ENCODE measurements at regions not wholly inside any gene's neighbourhood (a gene's known extent, or its start where the extent isn't known, plus 50 kb on each side); places are given as distances from the start of the nearest gene placed in this dataset.

GRCh38 chr18:72444111-72444797 is 99.9 kb downstream of the CBLN2 start:
- H3K79me2 ChIP-seq (ENCODE audit: insufficient read depth, low read length): no peaks in the 10 kb centered on the region
- BruUV-seq (replicated peaks): no TSS peak
- H4K20me1 ChIP-seq (ENCODE audit: insufficient read depth, low read length): no peaks in the 10 kb centered on the region
- H3K27me3 ChIP-seq (ENCODE audit: control insufficient read depth in 1 of 2, insufficient read depth in 2 of 2, low read length in 2 of 2): no peaks in the 10 kb centered on the region
- ChIA-PET POLR2A (no interaction called here), CTCF (ENCODE audit: low intra/inter-chr PET ratio, low total read pairs) (no interaction called here)
- no peaks in the 10 kb centered on the region for H3K36me3 ChIP-seq (replicated peaks in 1 of 2; ENCODE audit: control insufficient read depth in 1 of 2, insufficient read depth in 2 of 2, low read length in 2 of 2)
- intact Hi-C loops (cut with micrococcal nuclease; ENCODE audit: unreplicated experiment) (no loop called here), in situ Hi-C loops (cut with HindIII; ENCODE audit: extremely low pct_ligation_motif_present, low pct_unique_long_range_greater_than_20kb) (no loop called here)
- H3K4me2 ChIP-seq (ENCODE audit: low read depth, low read length): no peak overlapping the region
- FAIRE-seq (no peak), DNase-seq (ENCODE audit: low spot score) (no peak), ATAC-seq (no peak)
- 24% methylated on average over 7 of the region's 7 CpGs for WGBS (ENCODE audit: low lambda C conversion rate)
- TF ChIP-seq SAFB2 (CRISPR knock-in tag; IDR thresholded peaks at IDR 0.05; ENCODE audit: borderline replicate concordance, low read depth) (no peak), NR0B2 (CRISPR knock-in tag; IDR thresholded peaks at IDR 0.05) (no peak), ZNF784 (CRISPR knock-in tag; IDR thresholded peaks at IDR 0.05; ENCODE audit: borderline replicate concordance) (no peak), SALL2 (CRISPR knock-in tag; IDR thresholded peaks at IDR 0.05) (no peak), MTERF4 (CRISPR knock-in tag; IDR thresholded peaks at IDR 0.05) (no peak), PAX8 (CRISPR knock-in tag; IDR thresholded peaks at IDR 0.05; ENCODE audit: borderline replicate concordance) (no peak), KDM5A (IDR thresholded peaks at IDR 0.05; ENCODE audit: borderline replicate concordance, low read length) (no peak), MYPOP (CRISPR knock-in tag; IDR thresholded peaks at IDR 0.05) (no peak), ELF4 (CRISPR knock-in tag; IDR thresholded peaks at IDR 0.05; ENCODE audit: borderline replicate concordance) (no peak), ZBTB21 (CRISPR knock-in tag; IDR thresholded peaks at IDR 0.05) (no peak), SRSF1 (optimal IDR thresholded peaks at IDR 0.05; ENCODE audit: low read depth, low read length) (no peak), SPEN (CRISPR knock-in tag; IDR thresholded peaks at IDR 0.05; ENCODE audit: low read depth) (no peak), NFE2L2 (IDR thresholded peaks at IDR 0.05; ENCODE audit: low read length) (no peak), TOE1 (CRISPR knock-in tag; IDR thresholded peaks at IDR 0.05) (no peak), RXRB (CRISPR knock-in tag; IDR thresholded peaks at IDR 0.05; ENCODE audit: borderline replicate concordance) (no peak), ZNF414 (CRISPR knock-in tag; IDR thresholded peaks at IDR 0.05) (no peak), ZNF672 (CRISPR knock-in tag; IDR thresholded peaks at IDR 0.05) (no peak), HOXD1 (CRISPR knock-in tag; IDR thresholded peaks at IDR 0.05) (no peak), SIX1 (CRISPR knock-in tag; IDR thresholded peaks at IDR 0.05; ENCODE audit: borderline replicate concordance) (no peak)
- no peak overlapping the region for H2AFZ ChIP-seq (ENCODE audit: low read length)
- peaks cover 5% of the 10 kb centered on the region for H3K9me3 ChIP-seq (ENCODE audit: low read length)
- H3K27ac ChIP-seq (ENCODE audit: extremely low read length, insufficient read depth, low read length): no peak overlapping the region
- no peaks in the 10 kb centered on the region for H3K4me1 ChIP-seq (ENCODE audit: insufficient read depth, low read length)
- H3K9ac ChIP-seq (ENCODE audit: insufficient read depth, low read depth, low read length): no peak overlapping the region
- no peak overlapping the region for H3K4me3 ChIP-seq (replicated peaks in 1 of 3; ENCODE audit: insufficient read depth in 1 of 3, low read depth in 2 of 3, low read length in 3 of 3)

Data from HepG2 (cell line).